ENCODE measurements at regions not wholly inside any gene's neighbourhood (a gene's known extent, or its start where the extent isn't known, plus 50 kb on each side); places are given as distances from the start of the nearest gene placed in this dataset.
"Not testable (repeated sequence)": the region's sequence is repeated elsewhere in the genome, so short reads cannot be mapped to it uniquely, and the experiment has no call there.

- DNase-seq = no peak
Measured at GRCh38 chr18:1435487-1435886, 530.8 kb downstream of the ADCYAP1 start.

GRCh38 chr18:1436199-1436598, 531.5 kb downstream of the ADCYAP1 start:
- no peak for DNase-seq

- DNase-seq = no peak
Measured at GRCh38 chr18:1438458-1438910, 533.8 kb downstream of the ADCYAP1 start.

DNA sequence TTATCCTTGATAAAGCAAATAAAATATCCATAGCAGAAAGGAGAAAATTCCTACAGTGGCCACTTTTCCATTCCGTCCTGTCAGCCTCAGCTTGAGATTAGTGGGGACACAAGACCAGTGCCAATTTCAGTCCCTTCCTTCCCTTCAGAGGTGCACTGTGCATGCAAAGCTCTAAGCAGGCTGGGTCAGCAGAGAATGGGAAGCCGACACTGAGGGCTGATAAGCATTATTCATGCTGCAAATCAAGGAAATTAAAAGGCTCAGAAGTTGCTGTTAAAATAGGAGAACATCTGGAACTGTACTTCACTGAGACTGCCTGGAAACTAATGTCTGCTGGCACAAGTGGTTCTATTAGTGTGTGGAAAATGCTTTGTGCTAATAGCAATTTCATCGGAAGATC, 534.3 kb downstream of the ADCYAP1 start:
- DNase-seq = no peak

DNA sequence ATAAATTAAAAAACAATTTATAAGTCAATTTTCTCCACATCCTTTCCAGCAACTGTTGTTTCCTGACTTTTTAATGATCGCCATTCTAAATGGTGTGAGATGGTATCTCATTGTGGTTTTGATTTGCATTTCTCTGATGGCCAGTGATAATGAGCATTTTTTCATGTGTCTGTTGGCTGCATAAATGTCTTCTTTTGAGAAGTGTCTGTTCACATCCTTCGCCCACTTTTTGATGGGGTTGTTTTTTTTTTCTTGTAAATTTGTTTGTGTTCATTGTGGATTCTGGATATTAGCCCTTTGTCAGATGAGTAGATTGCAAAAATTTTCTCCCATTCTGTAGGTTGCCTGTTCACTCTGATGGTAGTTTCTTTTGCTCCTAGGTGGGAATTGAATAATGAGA, 539.4 kb downstream of the ADCYAP1 start:
- not testable (repeated sequence) for DNase-seq

DNA sequence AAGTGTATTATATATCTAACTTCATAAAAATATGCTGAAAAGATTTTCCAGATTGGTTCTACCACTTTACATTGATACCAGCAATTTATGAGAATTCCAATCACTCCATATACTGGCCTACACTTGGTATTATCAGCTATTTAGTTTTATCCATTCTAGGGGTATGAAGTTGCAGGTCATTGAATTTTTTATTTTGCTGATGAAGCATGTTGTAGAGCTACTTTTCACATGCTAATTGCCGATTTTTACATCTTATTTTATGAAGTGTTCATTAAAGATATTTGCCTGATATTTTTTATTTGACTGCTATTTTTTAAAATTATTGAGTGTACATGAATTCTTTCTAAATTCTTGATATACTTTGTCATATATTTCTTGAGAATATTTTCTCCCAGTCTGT, 542.1 kb downstream of the ADCYAP1 start:
- no peak for DNase-seq

GRCh38 chr18:1452821-1453220, 548.1 kb downstream of the ADCYAP1 start:
- no peak for DNase-seq

DNA sequence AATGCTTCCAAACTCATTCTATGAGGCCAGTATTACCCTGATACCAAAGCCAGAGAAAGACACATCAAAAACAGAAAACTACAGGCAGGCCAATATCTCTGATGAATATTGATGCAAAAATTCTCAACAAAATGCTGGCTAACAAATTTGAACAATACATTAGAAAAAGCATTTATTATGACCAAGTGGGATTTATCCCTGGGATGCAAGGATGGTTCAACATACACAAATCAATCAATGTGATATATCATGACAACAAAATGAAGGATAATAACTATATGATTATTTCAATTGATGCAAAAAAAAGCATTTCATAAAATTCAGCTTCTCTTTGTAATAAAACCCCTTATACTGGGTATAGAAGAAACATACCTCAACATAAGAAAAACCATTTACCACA, 550.9 kb downstream of the ADCYAP1 start:
- DNase-seq = no peak

DNA sequence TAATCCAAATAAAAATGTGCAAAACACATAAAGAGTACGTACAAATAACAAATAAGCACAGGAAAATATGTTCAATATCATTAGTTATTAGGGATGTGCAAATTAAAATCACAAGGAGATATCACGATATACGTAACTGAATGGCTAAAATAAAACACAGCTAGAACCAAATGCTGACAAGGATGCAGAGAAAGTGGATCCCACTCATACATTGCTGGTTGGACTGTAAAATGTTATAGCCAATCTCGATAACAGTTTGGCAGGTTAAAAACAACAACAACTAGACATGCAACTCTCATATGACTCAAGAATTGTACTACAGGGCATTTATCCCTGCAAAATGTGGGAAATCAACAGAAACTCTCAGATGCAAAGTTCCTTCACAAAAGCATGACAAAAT, 553.9 kb downstream of the ADCYAP1 start:
- no peak for DNase-seq

GRCh38 chr18:1463981-1464380, 559.3 kb downstream of the ADCYAP1 start:
- no peak for DNase-seq

- DNase-seq = no peak
Measured at GRCh38 chr18:1464444-1465217, 560.0 kb downstream of the ADCYAP1 start.

DNA sequence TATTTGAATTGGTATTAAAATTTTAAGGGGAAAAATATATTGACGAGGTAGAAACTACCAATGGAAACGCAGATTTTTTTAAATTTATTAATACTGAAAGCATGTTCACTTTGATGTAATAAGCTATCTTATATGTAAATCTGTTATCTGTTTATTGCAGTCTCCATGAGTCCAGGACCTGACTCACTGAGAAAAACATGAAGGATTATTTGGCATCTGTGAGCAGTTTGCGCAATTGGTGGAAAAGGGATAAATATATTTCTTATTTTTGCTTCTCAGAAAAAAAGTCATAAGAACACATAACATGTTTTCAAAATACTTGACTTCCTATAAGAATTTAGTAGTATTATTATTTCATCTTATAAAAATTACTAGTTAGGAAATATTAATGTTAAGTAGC, 561.4 kb downstream of the ADCYAP1 start:
- DNase-seq = no peak

GRCh38 chr18:1467461-1467964, 562.8 kb downstream of the ADCYAP1 start:
- DNase-seq = no peak

- no peak for DNase-seq
Measured at GRCh38 chr18:1468550-1468949, 563.9 kb downstream of the ADCYAP1 start.

DNA sequence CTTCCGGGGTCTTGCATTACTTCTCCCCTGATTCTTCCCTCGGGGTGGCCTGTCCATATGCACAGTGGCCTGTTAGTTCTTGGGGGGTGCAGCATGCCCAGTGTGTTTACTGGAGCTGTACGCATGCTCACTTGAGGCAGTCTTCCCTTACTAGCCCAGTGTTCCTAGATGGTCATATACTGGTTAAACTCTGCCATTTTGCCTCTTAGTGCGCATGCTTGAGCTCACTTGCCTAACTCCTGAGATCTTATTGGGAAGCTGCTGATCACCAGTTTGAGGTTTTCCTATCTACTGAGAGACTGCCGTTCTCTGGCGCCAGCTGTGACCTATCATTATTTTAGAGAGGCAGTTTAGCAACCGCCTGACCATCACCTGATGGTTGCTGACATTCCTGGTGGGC, 571.2 kb downstream of the ADCYAP1 start:
- DNase-seq = no peak

DNA sequence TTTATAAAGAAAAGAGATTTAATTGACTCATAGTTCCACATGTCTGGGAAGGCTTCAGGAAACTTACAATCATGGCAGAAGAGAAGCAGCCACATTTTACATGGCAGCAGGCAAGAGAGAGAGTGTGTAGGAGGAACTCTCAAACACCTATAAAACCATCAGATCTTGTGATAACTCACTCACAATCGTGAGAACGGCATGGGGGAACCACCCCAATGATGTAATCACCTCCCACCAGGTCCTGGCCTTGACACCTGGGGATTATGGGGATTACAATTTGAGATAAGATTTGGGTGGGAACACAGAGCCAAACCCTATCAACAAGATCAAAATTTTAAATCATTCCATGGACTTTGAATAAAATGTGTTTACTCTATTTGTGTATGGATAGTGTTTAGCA, 575.6 kb downstream of the ADCYAP1 start:
- no peak for DNase-seq

- no peak for DNase-seq
Measured at GRCh38 chr18:1481577-1481976, 576.9 kb downstream of the ADCYAP1 start.

- DNase-seq = no peak
Measured at GRCh38 chr18:1483385-1483784, 578.7 kb downstream of the ADCYAP1 start.

DNA sequence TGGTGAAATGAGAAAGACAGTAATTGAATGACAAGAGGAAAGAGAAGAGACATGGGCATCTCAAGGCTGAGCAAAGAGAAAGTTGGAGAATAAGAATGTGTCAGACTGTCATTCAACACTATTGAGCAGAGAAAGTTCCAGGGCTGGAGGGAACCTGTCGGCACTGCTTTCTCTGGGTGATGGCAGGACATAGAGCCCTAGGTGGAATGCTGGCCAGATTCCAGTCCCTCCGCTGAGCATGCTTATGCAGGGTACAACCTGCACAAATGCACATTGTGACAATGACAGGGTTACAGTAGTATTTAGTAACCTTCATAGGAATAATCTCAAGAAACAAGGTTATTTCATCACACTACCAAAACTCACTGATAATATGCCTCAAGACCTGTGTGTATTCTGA, 582.8 kb downstream of the ADCYAP1 start:
- no peak for DNase-seq

GRCh38 chr18:1488394-1488793, 583.7 kb downstream of the ADCYAP1 start:
- DNase-seq = no peak

DNA sequence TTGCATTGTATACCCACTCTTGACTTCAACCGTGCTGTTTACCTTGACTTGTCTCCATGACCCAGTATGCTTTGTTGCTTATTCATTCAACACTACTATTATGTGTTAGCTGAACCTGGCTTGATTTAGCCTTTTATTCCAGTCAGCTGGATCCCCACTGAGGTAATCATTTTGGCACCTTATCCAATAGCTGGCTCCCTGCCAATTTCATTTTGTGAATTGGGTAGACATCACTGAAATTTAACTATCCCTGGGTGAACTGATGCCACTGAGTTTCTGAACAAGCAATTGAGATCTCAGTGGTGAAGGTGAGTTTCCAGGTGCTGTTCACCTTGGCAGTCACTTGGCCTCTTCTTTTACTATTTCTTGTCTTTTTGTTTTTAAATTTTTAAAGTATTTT, 584.3 kb downstream of the ADCYAP1 start:
- DNase-seq = no peak

DNA sequence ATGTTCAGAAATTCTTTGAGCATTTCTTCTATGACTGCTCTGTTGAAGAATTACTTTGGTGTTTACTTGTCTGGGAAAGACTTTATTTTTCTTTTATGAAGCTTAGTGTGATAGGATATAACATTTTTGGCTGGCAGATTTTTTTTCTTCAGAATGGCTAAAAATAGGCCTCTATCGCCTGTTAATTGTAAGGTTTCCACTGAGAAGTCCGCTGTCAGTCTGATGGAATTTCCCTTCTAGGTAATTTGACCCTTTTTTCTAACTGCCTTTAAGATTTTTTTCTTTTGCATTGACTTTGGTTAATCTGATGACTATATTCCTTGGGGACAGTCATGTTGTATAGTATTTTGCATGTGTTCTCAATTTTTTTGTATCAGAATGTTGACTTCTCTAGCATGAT, 590.7 kb downstream of the ADCYAP1 start:
- DNase-seq = no peak

DNA sequence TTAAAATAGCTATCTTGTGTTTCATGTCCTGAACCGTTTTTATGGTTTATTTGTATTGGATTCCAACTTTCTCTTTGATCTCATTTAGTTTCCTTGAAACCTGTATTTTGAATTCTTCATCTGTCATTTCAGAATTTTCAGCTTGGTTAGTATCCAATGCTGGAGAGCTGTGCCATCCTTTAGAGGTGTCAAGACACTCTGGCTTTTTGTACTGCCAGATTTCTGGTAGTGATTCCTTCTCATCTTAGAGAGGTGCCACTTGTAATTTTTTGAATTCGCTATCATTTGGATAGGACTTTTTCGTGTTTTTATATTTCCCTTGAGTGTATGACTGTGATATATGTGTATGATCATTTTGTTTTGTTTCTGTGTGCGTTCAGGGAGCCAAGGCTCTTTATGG, 591.4 kb downstream of the ADCYAP1 start:
- DNase-seq = no peak

GRCh38 chr18:1498216-1498615, 593.5 kb downstream of the ADCYAP1 start:
- DNase-seq = no peak

DNA sequence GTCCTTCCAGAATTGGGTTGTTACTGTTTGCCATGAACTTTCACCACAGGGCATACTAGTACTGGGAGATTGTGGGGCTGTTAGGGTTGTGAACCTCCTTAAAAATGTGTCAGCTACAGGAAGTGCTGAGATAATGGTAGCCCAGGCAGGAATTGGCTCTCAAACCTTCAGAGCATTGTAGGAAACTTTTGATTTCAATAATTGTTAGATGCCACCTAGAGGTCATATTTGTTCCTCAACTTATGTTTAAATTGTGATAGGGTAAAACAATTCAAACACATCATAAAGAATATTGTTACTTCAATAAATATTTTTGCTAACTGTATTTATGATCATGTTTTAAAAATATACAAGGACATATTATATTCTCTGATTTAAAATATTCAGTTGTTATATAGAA, 594.6 kb downstream of the ADCYAP1 start:
- no peak for DNase-seq
